Testis (tissue), 2 donors: ENCODE measurements at regions not wholly inside any gene's neighbourhood (a gene's known extent, or its start where the extent isn't known, plus 50 kb on each side); places are given as distances from the start of the nearest gene placed in this dataset.

Experiments
- DNase-seq: peaks from one replicate; pipeline ENCODE4 v3.0.0-alpha.2; 2019
- H3K27ac ChIP-seq, 2 donors: fragments of 200-600 bp; sonication (generic); one replicate each; pipeline ENCODE4 v1.5.1; 2019
- H3K27me3 ChIP-seq: fragments of 200-600 bp; sonication (generic); one replicate; pipeline ENCODE4 v1.5.1; 2019
- H3K36me3 ChIP-seq: fragments of 200-600 bp; sonication (generic); one replicate; pipeline ENCODE4 v1.5.1; 2017; ENCODE audit warnings: low read depth; ENCODE audit errors: missing control alignments
- H3K4me1 ChIP-seq: fragments of 200-600 bp; sonication (generic); one replicate; pipeline ENCODE4 v1.5.1; 2019
- H3K4me3 ChIP-seq, 2 donors: fragments of 200-600 bp; sonication (generic); one replicate each; pipeline ENCODE4 v1.5.1; 2017 to 2019
- H3K9me3 ChIP-seq: fragments of 200-600 bp; sonication (generic); one replicate; pipeline ENCODE4 v1.5.1; 2017
- CTCF ChIP-seq, 3 experiments: fragments of 450-650 bp in 2 of 3; fragments of 200-600 bp in 1 of 3; sonication (generic) in 1 of 3; IDR thresholded peaks; one replicate each; pipeline ENCODE4 v1.5.1; 2016 to 2019; ENCODE audit warnings: antibody characterized with exemption in 3 of 3, mild to moderate bottlenecking in 2 of 3, moderate library complexity in 1 of 3
- POLR2A ChIP-seq: fragments of 450-650 bp; IDR thresholded peaks from one replicate; pipeline ENCODE4 v1.6.1; 2017; ENCODE audit warnings: antibody characterized with exemption, mild to moderate bottlenecking, moderate library complexity
- WGBS, 2 donors: methylation state at CpG; one replicate each; pipeline ENCODE4 v1.1.5; 2018; 5-methylcytosine and 5-hydroxymethylcytosine counted together
- intact Hi-C: fragments of 100-400 bp; cut with DNase I; formaldehyde crosslinking; loops from one replicate; pipeline ENCODE4 v1.15.1; 2023; ENCODE audit warnings: low total_unique reads

DNA sequence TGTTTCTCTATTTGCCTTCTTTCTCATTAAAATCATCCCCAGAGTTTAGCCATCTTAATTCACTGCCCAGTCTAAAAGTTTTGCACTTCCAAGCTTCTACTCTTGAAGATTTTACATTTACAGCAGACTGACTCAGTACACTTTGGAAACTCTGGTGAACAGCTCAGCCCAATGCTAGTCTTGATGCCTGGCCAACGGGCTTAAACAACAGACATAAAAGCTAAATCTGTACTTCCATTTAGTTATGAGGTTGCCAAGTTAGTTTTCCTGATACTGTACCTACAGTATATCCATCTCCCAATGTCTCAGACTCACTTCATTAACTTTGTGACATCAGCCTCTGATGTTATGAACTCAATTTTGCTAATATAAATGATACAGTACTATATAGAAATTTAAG is 891.8 kb upstream of the SOX9 start:
- no peak overlapping the region for H3K4me3 ChIP-seq
- intact Hi-C loops: no loop called here
- H3K9me3 ChIP-seq: no peaks in the 10 kb centered on the region
- no peaks in the 10 kb centered on the region for H3K27me3 ChIP-seq
- H3K27ac ChIP-seq: no peak overlapping the region
- DNase-seq: no peak
- no peaks in the 10 kb centered on the region for H3K36me3 ChIP-seq
- no peaks in the 10 kb centered on the region for H3K4me1 ChIP-seq
- TF ChIP-seq CTCF (IDR thresholded peaks at IDR 0.05): no peak
- no peak for TF ChIP-seq POLR2A
- 79 to 84% methylated on average over 1 of the region's 1 CpG for WGBS, 2 donors

DNA sequence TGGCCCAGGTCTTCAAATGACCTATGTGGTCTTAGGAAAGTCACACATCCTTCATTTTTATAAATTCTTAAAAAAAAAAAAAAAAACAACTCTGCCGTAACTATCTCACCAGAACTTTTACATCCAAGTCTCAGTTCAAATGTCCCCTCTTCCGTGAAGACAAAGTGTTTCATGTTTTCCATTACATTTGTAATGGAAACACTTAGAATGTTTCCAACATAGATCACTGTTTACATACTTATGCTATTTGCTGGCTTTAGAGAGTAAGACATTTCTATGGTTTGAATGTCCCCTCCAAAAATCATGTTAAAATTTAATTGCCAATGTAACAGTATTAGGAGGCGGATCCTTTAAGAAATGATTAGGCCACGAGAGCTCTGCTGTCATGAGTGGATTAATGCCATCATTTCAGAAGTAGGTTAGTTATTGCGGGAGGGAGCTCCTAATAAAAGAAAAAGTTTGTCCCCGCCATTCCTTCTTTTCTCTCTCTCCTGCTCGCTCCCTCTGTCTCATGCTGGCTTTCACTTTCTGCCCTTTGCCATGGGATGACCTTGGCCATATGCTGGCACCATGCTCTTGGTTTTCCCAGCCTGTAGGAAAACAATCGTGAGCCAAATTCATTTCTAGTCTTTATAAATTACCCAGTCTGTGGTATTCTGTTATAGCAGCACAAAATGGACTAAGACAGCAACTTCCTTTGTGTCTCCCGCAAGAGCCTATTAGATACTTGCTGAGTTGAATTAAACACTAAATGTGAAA is 887.8 kb upstream of the SOX9 start:
- intact Hi-C loops: no loop called here
- H3K4me1 ChIP-seq: no peaks in the 10 kb centered on the region
- no peaks in the 10 kb centered on the region for H3K9me3 ChIP-seq
- 89 to 90% methylated on average over 9 of the region's 9 CpGs for WGBS, 2 donors
- no peaks in the 10 kb centered on the region for H3K27me3 ChIP-seq
- no peaks in the 10 kb centered on the region for H3K36me3 ChIP-seq
- H3K4me3 ChIP-seq: no peak overlapping the region
- TF ChIP-seq CTCF (IDR thresholded peaks at IDR 0.05): no peak
- no peak for TF ChIP-seq POLR2A
- DNase-seq: no peak
- H3K27ac ChIP-seq: no peak overlapping the region

DNA sequence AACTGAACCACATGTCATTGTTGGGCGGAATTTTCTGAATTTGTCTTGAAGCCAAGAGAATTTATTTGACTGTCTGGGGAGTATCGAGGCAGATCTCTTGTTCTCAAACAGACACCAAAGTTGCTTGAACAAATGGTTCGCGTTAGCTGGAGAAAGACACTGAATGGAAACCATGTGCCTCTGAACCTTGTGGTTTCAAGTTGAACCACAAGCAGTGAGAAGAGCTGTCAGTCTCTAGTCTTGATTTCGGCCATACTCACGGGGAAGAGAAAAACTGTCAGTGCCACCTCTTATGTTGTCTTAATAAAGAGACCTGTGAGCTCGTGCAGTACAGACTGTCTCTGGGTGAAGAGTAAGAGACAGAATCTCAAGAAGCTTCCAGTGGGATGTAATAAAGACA is 886.5 kb upstream of the SOX9 start:
- TF ChIP-seq CTCF (IDR thresholded peaks at IDR 0.05) (no peak), POLR2A (no peak)
- 91% methylated on average over 7 of the region's 7 CpGs for WGBS, 2 donors
- Histone ChIP-seq H3K4me3 (no peak overlapping the region), H3K4me1 (no peaks in the 10 kb centered on the region), H3K27me3 (no peaks in the 10 kb centered on the region), H3K36me3 (no peaks in the 10 kb centered on the region), H3K9me3 (no peaks in the 10 kb centered on the region), H3K27ac (no peak overlapping the region)
- no peak for DNase-seq
- intact Hi-C loops: no loop called here

- Histone ChIP-seq H3K36me3 (no peaks in the 10 kb centered on the region), H3K9me3 (no peaks in the 10 kb centered on the region), H3K4me3 (no peak overlapping the region), H3K4me1 (no peaks in the 10 kb centered on the region), H3K27me3 (no peaks in the 10 kb centered on the region), H3K27ac (no peak overlapping the region)
- no peak for DNase-seq
- TF ChIP-seq POLR2A: no peak
- no peak for TF ChIP-seq CTCF (IDR thresholded peaks at IDR 0.05)
- intact Hi-C loops: no loop called here
- WGBS, 2 donors: 86 to 88% methylated on average over 1 of the region's 1 CpG
Measured at GRCh38 chr17:71237903-71238538, 882.8 kb upstream of the SOX9 start.
